Activated CD4-positive, alpha-beta memory T cell treated with anti-CD3 and anti-CD28 coated beads for 36 hours (primary cell): ENCODE measurements at regions not wholly inside any gene's neighbourhood (a gene's known extent, or its start where the extent isn't known, plus 50 kb on each side); places are given as distances from the start of the nearest gene placed in this dataset.

Experiments used
- CTCF ChIA-PET: fragments of 350-600 bp; sonication (Branson Sonifier 250); formaldehyde crosslinking; loops from one replicate; lab custom pipeline; 2021; ENCODE audit warnings: antibody characterized with exemption, inconsistent platforms; lab: Charles Lee
- POLR2A ChIA-PET: fragments of 350-600 bp; sonication (Branson Sonifier 250); formaldehyde crosslinking; loops from one replicate; lab custom pipeline; 2021; ENCODE audit warnings: antibody characterized with exemption; lab: Charles Lee
- DNase-seq: peaks from one replicate; pipeline ENCODE4 v3.0.0-alpha.2; 2020
- H3K27ac Mint-ChIP-seq: one replicate; pipeline ENCODE4 v1.8.0; 2021; ENCODE audit warnings: mixed read lengths
- H3K27me3 Mint-ChIP-seq: one replicate; pipeline ENCODE4 v1.8.0; 2021; ENCODE audit warnings: mixed read lengths
- H3K36me3 Mint-ChIP-seq: one replicate; pipeline ENCODE4 v1.8.0; 2021; ENCODE audit warnings: mixed read lengths
- H3K4me1 Mint-ChIP-seq: one replicate; pipeline ENCODE4 v1.8.0; 2021; ENCODE audit warnings: low read depth, mixed read lengths
- H3K4me3 Mint-ChIP-seq: one replicate; pipeline ENCODE4 v1.8.0; 2021; ENCODE audit warnings: mild to moderate bottlenecking, mixed read lengths
- H3K9me3 Mint-ChIP-seq: one replicate; pipeline ENCODE4 v1.8.0; 2021; ENCODE audit warnings: mixed read lengths
- intact Hi-C: fragments of 100-400 bp; cut with micrococcal nuclease; formaldehyde crosslinking; loops from one replicate; pipeline ENCODE4 v1.15.1; 2023

- intact Hi-C loops: no loop called here
- ChIA-PET CTCF (no interaction called here), POLR2A (no interaction called here)
- Mint-ChIP-seq H3K36me3 (no peaks in the 10 kb centered on the region), H3K27ac (no peak overlapping the region), H3K4me1 (no peaks in the 10 kb centered on the region), H3K4me3 (no peak overlapping the region), H3K9me3 (no peaks in the 10 kb centered on the region), H3K27me3 (no peaks in the 10 kb centered on the region)
- no peak for DNase-seq
These were observed 120.3 kb upstream of the FTMT start for GRCh38 chr5:121731377-121731776.

GRCh38 chr5:121735618-121736017 is 116.1 kb upstream of the FTMT start:
- intact Hi-C loops: no loop called here
- no peaks in the 10 kb centered on the region for H3K4me1 Mint-ChIP-seq
- DNase-seq: no peak
- ChIA-PET POLR2A (no interaction called here), CTCF (no interaction called here)
- no peak overlapping the region for H3K4me3 Mint-ChIP-seq
- H3K36me3 Mint-ChIP-seq: no peaks in the 10 kb centered on the region
- no peaks in the 10 kb centered on the region for H3K27me3 Mint-ChIP-seq
- H3K27ac Mint-ChIP-seq: no peak overlapping the region
- H3K9me3 Mint-ChIP-seq: peaks cover 3% of the 10 kb centered on the region

GRCh38 chr5:121737120-121737519 is 114.6 kb upstream of the FTMT start:
- ChIA-PET POLR2A (no interaction called here), CTCF (no interaction called here)
- Mint-ChIP-seq H3K27ac (no peak overlapping the region), H3K4me1 (no peaks in the 10 kb centered on the region), H3K9me3 (peaks cover 3% of the 10 kb centered on the region), H3K36me3 (no peaks in the 10 kb centered on the region), H3K4me3 (no peak overlapping the region), H3K27me3 (no peaks in the 10 kb centered on the region)
- intact Hi-C loops: no loop called here
- DNase-seq: no peak

- ChIA-PET POLR2A (no interaction called here), CTCF (no interaction called here)
- DNase-seq: no peak
- no peaks in the 10 kb centered on the region for H3K4me1 Mint-ChIP-seq
- intact Hi-C loops: no loop called here
- no peak overlapping the region for H3K4me3 Mint-ChIP-seq
- H3K9me3 Mint-ChIP-seq: peaks cover 3% of the 10 kb centered on the region
- H3K27me3 Mint-ChIP-seq: no peaks in the 10 kb centered on the region
- H3K27ac Mint-ChIP-seq: no peak overlapping the region
- H3K36me3 Mint-ChIP-seq: no peaks in the 10 kb centered on the region
These were observed 110.5 kb upstream of the FTMT start for GRCh38 chr5:121741156-121741555.

GRCh38 chr5:121744577-121744976 is 107.1 kb upstream of the FTMT start:
- H3K4me1 Mint-ChIP-seq: no peaks in the 10 kb centered on the region
- intact Hi-C loops: no loop called here
- CTCF ChIA-PET: no interaction called here
- H3K4me3 Mint-ChIP-seq: no peak overlapping the region
- no peaks in the 10 kb centered on the region for H3K27me3 Mint-ChIP-seq
- no peaks in the 10 kb centered on the region for H3K36me3 Mint-ChIP-seq
- no peaks in the 10 kb centered on the region for H3K9me3 Mint-ChIP-seq
- no peak for DNase-seq
- H3K27ac Mint-ChIP-seq: no peak overlapping the region
- POLR2A ChIA-PET: no interaction called here

- H3K4me1 Mint-ChIP-seq: no peaks in the 10 kb centered on the region
- H3K9me3 Mint-ChIP-seq: no peaks in the 10 kb centered on the region
- H3K27me3 Mint-ChIP-seq: no peaks in the 10 kb centered on the region
- intact Hi-C loops: no loop called here
- no peak for DNase-seq
- H3K4me3 Mint-ChIP-seq: no peak overlapping the region
- ChIA-PET POLR2A (no interaction called here), CTCF (no interaction called here)
- no peak overlapping the region for H3K27ac Mint-ChIP-seq
- H3K36me3 Mint-ChIP-seq: no peaks in the 10 kb centered on the region
These were observed 106.3 kb upstream of the FTMT start for GRCh38 chr5:121745407-121745806.

- POLR2A ChIA-PET: no interaction called here
- H3K27me3 Mint-ChIP-seq: no peaks in the 10 kb centered on the region
- CTCF ChIA-PET: no interaction called here
- H3K4me1 Mint-ChIP-seq: no peaks in the 10 kb centered on the region
- H3K27ac Mint-ChIP-seq: no peak overlapping the region
- H3K9me3 Mint-ChIP-seq: no peaks in the 10 kb centered on the region
- no peaks in the 10 kb centered on the region for H3K36me3 Mint-ChIP-seq
- no peak overlapping the region for H3K4me3 Mint-ChIP-seq
- intact Hi-C loops: no loop called here
- no peak for DNase-seq
These were observed 104.9 kb upstream of the FTMT start for GRCh38 chr5:121746763-121747162.

GRCh38 chr5:121748686-121749085 is 103.0 kb upstream of the FTMT start:
- ChIA-PET POLR2A (no interaction called here), CTCF (no interaction called here)
- Mint-ChIP-seq H3K27me3 (no peaks in the 10 kb centered on the region), H3K4me1 (no peaks in the 10 kb centered on the region), H3K4me3 (no peak overlapping the region), H3K9me3 (no peaks in the 10 kb centered on the region), H3K36me3 (no peaks in the 10 kb centered on the region), H3K27ac (no peak overlapping the region)
- DNase-seq: no peak
- intact Hi-C loops: no loop called here

GRCh38 chr5:121752149-121752548 is 99.5 kb upstream of the FTMT start:
- Mint-ChIP-seq H3K4me1 (no peaks in the 10 kb centered on the region), H3K36me3 (no peaks in the 10 kb centered on the region), H3K9me3 (no peaks in the 10 kb centered on the region), H3K4me3 (no peak overlapping the region), H3K27me3 (no peaks in the 10 kb centered on the region), H3K27ac (no peak overlapping the region)
- no peak for DNase-seq
- ChIA-PET POLR2A (no interaction called here), CTCF (interaction anchor here (0.6 to 0.7 kb wide), 2 partner anchors 46 to 1809 kb away, joined by 3 read pairs; no protein-coding TSS in a partner anchor)
- intact Hi-C loops: no loop called here

GRCh38 chr5:121755266-121755665 is 96.4 kb upstream of the FTMT start:
- no peak for DNase-seq
- H3K9me3 Mint-ChIP-seq: no peaks in the 10 kb centered on the region
- no peaks in the 10 kb centered on the region for H3K36me3 Mint-ChIP-seq
- intact Hi-C loops: no loop called here
- no peak overlapping the region for H3K4me3 Mint-ChIP-seq
- no peaks in the 10 kb centered on the region for H3K4me1 Mint-ChIP-seq
- no peak overlapping the region for H3K27ac Mint-ChIP-seq
- CTCF ChIA-PET: no interaction called here
- no peaks in the 10 kb centered on the region for H3K27me3 Mint-ChIP-seq
- POLR2A ChIA-PET: no interaction called here

GRCh38 chr5:121757753-121758152 is 93.9 kb upstream of the FTMT start:
- H3K4me1 Mint-ChIP-seq: no peaks in the 10 kb centered on the region
- no peaks in the 10 kb centered on the region for H3K36me3 Mint-ChIP-seq
- H3K9me3 Mint-ChIP-seq: no peaks in the 10 kb centered on the region
- POLR2A ChIA-PET: no interaction called here
- no peak for DNase-seq
- H3K27me3 Mint-ChIP-seq: no peaks in the 10 kb centered on the region
- CTCF ChIA-PET: no interaction called here
- intact Hi-C loops: no loop called here
- no peak overlapping the region for H3K4me3 Mint-ChIP-seq
- no peak overlapping the region for H3K27ac Mint-ChIP-seq

- Mint-ChIP-seq H3K4me1 (no peaks in the 10 kb centered on the region), H3K4me3 (no peak overlapping the region), H3K27ac (no peak overlapping the region), H3K9me3 (no peaks in the 10 kb centered on the region), H3K36me3 (no peaks in the 10 kb centered on the region), H3K27me3 (no peaks in the 10 kb centered on the region)
- intact Hi-C loops: no loop called here
- DNase-seq: no peak
- CTCF ChIA-PET: no interaction called here
- POLR2A ChIA-PET: no interaction called here
These were observed 93.1 kb upstream of the FTMT start for GRCh38 chr5:121758615-121759014.

- ChIA-PET CTCF (no interaction called here), POLR2A (no interaction called here)
- Mint-ChIP-seq H3K9me3 (no peaks in the 10 kb centered on the region), H3K4me1 (no peaks in the 10 kb centered on the region), H3K27ac (no peak overlapping the region), H3K4me3 (no peak overlapping the region), H3K36me3 (no peaks in the 10 kb centered on the region), H3K27me3 (no peaks in the 10 kb centered on the region)
- intact Hi-C loops: no loop called here
- no peak for DNase-seq
These were observed 89.3 kb upstream of the FTMT start for GRCh38 chr5:121762426-121762825.

GRCh38 chr5:121763665-121764064 is 88.0 kb upstream of the FTMT start:
- Mint-ChIP-seq H3K27ac (no peak overlapping the region), H3K36me3 (no peaks in the 10 kb centered on the region), H3K9me3 (no peaks in the 10 kb centered on the region), H3K4me1 (no peaks in the 10 kb centered on the region), H3K4me3 (no peak overlapping the region), H3K27me3 (no peaks in the 10 kb centered on the region)
- intact Hi-C loops: no loop called here
- ChIA-PET CTCF (no interaction called here), POLR2A (no interaction called here)
- DNase-seq: no peak
